Stimulated activated CD4-positive, alpha-beta T cell treated with anti-CD3 and anti-CD28 coated beads, TNF-alpha, amount 100 ng/mL, for 4 hours (primary cell): ENCODE measurements at regions not wholly inside any gene's neighbourhood (a gene's known extent, or its start where the extent isn't known, plus 50 kb on each side); places are given as distances from the start of the nearest gene placed in this dataset.

Experiments
- DNase-seq, 3 experiments: peaks; one replicate each; pipeline ENCODE4 v3.0.0-alpha.2; 2020; ENCODE audit warnings: low read depth in 3 of 3

DNA sequence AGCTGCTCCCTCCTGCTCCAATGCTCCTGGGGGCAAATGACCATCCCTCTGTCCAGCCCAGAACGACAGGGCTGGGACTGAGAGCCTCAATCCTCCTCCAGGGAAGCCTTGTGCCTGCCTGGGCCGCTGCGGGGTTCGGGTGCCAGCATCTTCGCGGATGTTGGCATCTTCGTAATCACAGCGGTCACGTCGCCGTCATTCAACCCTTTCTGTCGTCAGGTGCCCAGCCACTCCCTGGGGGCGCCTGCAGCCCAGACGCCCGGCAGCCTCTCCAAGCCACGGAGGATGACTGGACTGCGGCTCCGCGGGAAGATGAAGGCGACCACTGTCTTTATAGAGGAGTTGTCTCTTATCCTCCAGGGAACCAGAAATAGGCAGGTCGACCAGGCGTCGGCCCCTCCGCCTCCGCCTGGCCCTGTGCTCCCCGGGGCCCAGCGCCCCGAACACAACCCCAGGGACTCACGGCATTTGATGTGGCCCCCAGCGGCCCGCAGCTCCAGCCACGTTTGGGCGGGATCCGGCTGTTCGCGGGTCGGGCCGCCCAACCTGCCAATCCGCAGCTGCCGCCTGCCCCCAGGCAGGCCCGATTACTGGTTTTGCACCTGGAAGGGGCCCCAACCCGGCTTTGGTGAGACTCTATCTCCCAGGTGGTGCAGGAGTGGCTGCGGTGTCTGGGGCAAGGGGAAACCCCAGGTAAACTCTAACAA, 113.9 kb downstream of the THNSL2 start:
- no peak for DNase-seq

DNA sequence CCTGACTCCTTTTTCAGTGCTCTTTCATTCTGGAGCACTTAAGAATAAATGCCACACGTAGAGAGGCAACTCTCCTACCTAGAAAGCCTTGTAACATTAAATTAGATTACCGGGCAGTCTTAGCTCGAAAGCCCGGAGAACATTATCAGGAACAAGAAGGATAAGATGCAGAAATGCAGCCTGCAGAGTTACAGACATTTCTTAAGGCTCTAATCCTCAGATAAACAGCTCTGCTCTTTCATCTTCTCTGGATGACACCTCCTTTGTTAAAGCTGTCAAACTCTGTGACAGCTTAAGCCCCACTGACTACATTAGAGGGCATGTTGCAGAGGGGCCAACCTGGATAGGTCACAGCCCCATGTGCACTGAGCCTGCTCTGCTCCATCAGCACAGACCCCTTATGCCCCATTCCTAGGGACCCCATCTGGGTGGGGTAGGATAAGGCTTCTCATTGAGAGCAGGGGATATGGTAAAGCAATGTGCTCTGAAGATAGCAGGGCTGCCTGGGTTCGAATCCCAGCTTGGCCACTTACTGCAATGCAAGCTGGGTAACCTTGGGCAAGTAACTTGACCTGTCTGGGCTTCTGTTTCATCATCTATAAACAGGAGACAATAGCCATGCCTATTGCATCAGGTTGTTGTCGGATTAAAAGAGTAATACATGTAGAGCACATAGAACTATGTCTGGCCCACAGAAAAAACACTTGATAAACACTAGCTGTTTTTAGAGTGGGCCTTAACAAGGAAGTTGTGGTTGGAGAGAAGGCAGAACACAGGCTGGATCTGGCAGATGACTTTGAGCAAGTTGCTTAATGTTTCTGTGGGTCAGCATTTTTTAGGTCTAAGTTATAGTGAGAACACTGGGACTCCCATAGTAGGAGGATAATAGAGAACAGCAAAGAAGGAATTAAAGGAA, 111.4 kb downstream of the THNSL2 start:
- no peak for DNase-seq

DNA sequence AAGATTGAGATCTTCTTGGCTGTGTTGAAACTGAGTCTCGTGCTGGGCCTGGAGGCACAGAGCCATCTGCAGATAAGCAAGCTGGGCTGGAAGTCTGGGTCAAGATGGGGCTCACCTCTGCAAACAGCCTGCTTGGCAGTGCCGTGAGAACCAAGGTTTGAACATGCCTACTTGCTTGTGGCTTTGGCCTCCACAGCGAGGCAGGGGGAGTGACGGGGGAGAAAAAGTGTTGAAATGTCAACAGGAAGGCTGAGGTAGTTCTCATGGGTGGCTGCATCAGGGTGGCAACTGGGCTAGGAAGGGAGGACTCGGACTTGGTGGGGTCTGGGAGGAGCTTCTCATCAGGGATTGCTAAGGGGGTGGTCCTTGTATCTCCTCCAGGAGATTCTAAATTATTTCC, 99.7 kb downstream of the THNSL2 start:
- no peak for DNase-seq

DNA sequence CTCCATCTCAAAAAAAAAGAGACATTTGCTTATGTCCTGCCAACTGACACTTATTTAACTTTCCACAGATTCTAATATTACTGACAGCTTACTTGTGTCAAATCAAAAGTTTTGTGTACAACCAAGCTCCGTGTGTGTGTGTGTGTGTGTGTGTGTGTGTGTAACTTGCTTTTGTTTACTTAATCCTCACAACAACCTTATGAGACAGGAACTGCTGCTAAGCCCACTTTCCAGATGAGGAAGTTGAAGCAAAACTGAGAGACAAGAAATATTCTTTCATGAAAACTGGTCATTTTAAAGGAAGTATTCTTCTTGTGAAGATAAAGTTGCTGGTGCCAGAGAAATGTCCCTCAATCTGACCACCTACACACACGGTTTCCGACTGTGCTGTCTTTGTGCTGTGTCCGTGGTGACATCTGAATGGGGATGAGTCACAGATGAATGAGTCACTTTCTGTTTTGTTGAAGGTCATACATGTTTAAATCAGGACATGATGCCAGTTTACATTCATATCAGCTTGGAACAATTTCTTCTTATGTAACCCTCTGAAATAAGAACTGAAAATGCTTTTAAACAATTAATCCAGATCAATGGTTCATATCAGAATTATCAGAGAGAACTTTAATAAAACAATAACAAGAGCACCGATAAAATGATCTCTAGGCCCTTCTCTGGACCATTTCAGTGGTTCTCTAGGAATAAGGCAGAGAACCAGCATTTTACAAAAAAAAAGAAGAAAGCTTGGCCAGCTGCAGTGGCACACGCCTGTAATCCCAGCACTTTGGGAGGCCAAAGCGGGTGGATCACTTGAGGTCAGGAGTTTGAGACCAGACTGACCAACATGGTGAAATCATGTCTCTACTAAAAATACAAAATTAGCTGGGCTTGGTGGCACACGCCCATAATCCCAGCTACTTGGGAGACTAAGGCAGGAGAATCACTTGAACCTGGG, 95.5 kb downstream of the THNSL2 start:
- DNase-seq, result no peak

DNA sequence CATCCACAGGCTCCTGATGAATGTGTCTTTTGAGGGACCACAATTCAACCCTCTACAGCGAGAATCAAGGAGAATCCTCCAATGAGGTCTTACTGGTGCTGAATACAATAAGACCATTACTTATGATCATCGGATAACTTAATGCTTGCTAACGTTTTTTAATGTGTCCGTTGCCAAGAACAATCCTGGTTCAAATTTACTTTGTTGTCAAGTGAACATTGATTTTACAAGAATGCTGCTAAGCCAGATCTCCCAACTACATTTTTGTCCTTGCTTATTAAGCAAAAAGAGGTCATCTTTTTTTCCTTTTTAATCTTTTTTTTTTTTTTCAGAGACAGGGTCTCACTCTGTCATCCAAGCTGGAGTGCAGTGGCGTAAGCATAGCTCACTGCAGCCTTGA, 93.7 kb downstream of the THNSL2 start:
- no peak for DNase-seq

DNA sequence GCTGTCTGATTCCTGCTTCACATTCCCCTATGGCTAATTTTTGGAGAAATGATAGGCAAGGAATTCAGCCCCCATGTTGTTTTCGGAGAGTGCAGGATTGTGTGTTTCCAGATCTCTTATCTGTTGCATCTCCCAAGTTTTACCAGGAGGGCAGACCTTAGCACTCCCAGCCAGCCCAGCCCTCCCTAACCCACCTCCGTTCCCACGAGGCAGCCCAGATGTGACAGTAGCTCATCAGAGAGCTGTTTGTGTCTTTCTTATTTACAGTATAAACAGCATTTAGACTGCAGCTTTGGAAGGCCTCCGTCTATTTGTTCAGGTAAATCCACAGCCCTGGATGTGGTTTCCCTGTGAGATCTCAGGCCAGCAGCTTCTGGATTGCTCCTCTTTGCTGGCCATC, 91.6 kb downstream of the THNSL2 start:
- DNase-seq, result no peak

DNA sequence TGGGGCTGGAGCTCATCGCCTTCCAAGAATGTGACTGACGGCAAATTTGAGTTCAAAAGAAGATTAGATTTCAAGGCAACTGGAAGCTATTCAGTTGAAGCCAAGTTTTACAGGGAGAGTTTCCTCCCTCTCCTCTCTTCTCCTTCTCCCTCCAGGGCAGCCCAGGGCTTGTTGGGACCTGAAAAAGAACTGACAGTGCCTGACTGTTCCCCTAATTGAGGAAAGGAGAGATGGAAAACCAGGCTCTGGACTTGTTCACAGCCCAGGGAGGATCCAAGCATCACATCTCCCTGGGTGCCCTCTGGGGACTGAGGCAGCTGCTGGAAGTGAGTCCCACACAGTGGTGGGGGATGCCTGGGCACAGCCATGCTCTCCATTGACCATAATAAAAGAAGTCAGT, 88.1 kb downstream of the THNSL2 start:
- no peak for DNase-seq

DNA sequence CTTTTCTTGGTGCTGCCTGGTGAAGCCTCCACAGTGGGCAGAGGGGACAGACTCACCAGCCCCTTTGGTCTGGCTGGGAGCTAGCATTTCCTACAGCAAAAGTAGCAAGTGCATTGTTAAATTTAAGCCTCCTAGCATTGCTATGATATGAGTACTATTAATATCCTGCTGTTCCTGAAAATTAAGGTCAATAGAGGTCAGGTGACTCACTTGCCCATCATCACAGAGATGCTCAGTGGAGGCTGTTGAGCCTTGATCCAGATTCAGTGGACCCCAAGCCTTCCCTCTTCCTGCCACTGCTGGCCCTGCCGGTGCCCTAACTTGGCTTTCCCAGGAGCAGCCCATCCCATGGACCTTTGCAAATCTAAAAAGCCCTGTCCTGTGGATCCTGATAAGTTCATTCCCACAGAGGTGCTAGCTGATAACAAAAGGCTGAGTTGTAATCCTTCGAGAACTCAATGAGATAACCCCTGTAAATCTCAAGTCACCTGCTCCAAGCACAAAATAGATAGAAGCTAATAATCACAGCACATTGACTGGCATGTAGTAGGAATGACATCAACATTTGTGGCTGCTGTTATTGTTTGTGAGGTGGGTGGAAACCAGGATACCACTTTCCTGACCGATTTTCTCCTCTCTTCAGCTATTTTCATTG, 84.4 kb downstream of the THNSL2 start:
- DNase-seq, result no peak

DNA sequence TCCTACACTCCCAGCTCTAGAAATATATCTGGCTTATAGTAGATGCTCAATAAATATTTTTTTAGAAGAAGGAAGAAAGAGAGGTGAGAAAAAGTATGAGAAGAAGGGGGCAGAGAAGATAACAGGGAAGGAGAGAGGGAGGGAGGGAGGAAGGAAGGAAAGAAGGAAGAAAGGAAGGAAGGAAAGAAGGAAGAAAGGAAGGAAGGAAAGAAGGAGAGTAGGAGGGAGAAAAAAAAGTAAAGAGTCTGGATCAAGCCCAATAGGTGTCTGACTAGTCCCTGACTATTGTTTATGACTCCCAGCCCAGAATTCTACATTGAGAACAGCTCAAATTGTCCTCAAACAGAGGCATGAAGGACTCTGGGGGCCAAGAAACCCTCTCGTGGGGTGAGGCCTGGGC, 83.9 kb downstream of the THNSL2 start:
- DNase-seq, result no peak

DNA sequence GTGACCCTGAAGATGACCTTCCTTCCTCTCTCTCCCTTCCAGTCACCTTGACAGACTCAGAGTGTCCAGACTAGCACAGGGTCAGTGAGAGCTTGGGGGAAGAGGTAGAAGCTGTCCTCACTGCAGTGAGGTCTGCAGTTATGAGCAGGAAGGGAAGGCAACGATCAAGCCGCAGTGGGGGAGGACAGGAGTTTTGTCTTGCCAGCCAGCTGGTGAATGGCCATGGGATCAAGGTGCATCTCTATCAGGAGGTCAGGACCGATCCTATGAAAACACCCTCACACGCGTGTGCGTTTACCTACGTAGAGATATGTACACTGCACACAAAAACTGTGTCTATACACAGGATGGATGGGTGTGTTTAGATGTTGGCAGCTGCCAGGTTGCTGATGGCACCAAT, 83.2 kb downstream of the THNSL2 start:
- no peak for DNase-seq

DNA sequence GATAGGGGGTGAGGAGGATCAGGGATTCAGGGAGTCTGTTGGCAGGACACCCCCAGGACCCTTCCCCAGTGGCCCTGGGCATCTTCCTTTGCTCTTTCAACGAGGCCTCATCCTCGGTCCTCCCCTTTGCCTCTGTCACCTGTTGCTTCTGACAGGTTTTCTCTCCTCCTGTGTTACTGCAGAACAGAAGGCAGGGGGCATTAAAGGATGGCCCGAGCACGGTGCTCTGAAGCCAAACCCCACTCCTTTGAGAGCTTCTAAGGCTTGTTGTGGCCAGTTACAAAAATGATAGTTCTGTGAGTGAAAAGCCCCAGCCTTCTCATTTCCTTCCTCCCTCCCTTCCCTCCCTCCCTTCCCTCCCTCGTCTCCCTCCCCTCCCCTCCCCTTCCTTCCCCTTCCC, 82.5 kb downstream of the THNSL2 start:
- DNase-seq, result no peak

DNA sequence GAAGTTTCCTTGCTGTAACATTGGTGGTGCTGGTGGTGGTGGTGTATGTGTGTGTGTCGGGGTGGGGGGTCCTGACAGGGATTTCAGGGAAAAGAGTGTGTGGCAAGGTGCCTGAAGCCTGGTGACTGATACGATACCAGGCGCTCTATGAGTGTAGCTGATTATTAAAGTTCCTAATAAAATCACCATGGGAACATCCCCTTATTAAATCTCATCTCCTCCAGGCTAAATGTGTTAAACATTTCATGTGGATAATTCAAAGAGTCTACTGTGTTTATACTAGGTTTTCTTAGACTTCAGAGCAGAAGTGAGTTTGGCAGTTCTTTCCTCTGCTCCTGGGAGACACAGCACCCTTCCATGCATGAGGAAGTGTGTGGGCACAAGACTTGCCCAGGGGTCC, 82.0 kb downstream of the THNSL2 start:
- no peak for DNase-seq

DNA sequence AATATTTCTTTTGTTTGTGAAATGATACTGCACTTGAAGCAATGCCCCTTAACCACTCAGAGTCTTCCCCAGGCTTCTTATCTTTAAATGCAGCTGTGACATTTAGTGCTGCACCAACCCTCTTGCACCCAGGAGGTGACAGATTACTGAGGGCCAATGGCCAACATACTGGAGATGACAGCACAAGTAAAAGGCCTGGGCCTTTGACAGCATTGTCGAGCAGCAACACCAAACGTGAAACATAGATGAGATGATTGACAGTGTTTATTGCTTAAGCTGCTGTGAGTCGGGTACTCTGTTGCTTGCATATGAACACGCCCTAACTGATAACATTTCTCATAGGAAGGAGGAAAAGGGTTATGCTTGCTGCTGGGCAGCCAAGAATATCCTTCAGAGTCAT, 80.3 kb downstream of the THNSL2 start:
- no peak for DNase-seq

DNA sequence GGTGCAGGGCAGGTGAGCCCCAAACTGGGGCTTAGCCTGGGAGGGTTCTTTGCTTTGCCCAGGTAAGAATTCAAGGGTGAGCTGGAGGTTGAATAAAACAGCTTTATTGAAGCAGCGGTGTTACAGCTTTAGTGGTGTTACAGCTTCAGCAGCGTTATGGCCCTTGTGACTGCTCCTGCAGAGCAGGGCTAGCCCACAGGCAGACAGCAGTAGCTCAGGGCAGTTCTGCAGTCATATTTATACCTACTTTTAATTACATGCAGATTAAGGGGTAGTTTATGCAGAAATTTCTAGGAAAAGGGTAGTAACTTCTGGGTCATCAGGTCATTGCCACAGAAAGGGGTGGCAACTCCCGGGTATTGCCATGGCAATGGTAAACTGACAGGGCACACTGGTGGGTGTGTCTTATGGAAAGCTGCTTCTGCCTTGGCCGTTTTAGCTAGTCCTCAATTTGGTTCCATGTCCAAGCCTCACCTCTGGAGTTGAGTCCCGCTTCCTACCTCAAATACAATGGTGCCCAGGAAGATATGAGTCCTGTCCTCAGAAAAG, 78.2 kb downstream of the THNSL2 start:
- DNase-seq, result no peak

DNA sequence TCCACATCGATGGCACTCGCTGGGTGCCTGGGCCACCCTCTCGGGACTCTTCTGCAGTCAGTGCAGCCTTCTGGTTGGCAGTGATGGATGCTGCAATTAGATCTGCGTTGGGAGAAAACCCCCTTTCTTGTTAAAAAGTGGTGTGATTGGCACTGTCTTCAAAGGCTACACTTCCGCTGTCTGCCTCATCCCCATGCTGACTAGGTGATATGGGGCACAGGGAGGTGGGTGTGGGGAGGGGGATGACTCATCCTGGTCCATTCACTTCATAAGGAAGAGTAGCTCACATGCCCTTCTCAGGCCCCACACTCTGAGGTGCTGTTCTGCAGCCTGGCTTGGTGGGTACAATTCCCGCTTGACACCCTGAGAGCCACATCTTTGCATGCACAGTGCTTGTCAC, 77.4 kb downstream of the THNSL2 start:
- no peak for DNase-seq

DNA sequence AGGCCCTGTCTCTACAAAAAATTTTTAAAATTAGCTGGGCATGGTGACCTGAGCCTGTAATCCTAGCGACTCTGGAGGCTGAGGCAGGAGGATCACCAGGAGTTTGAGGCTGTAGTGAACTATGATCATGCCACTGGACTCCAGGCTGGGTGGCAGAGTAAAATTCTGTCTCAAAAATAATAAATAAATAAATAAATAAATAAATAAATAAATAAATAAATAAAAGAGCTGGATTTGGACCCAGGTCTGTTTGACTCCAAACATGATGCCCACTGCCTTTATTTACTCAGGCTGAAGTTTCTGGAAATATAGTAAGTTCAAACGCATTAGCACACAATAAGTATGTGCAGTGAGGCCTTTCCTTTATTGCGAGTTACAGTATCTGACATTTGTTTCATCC, 75.0 kb downstream of the THNSL2 start:
- DNase-seq, result no peak

DNA sequence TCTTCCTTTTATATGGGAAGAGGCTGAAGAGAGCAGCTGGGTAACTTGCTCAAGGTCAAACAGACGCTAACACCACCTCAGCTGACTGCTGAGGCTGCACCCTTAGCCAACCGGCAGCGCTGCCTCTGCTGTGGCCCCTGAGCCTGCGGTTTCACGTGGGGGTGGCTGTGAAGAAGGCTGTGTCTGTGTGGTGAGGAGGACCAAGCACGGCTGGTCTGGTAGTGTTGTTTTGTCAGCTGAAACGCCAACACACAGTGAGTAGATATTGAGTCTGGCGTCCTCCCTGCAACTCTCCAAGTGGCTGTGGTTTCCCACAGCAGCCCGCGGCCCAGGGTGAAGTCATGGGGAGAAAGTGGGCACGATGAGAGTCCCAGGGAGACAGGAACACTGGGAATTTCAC, 69.6 kb downstream of the THNSL2 start:
- DNase-seq, result no peak

DNA sequence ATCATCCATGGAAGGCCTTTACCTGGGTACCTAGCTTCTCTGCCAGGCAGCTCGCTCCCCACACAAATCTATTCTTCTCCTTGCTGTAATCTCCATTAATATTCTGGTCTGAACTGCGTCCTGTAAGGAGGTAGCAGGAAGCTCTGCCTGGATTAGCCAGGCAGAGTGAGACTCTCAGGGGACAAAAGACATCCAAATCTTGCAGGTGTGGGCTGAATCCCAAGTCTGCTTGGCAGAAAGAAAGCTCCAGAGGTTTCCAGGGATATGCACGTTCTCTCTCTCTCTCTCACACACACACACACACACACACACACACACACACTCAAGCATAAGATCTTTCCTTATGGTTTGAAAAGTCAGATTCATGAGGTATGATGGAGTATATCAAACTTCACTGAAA, 66.5 kb downstream of the THNSL2 start:
- DNase-seq, result no peak
